ENCODE measurements at regions not wholly inside any gene's neighbourhood (a gene's known extent, or its start where the extent isn't known, plus 50 kb on each side); places are given as distances from the start of the nearest gene placed in this dataset.

- Histone ChIP-seq H3K27me3 (ENCODE audit: control insufficient read depth, insufficient read depth, low read length) (no peaks in the 10 kb centered on the region), H3K4me1 (ENCODE audit: control insufficient read depth, insufficient read depth, low read length) (peaks cover 42% of the 10 kb centered on the region)
Measured at GRCh38 chr6:87904011-87904410, 143.6 kb upstream of the SPACA1 start.

GRCh38 chr6:87903323-87903722 lies 144.3 kb upstream of the SPACA1 start:
- H3K27me3 ChIP-seq (ENCODE audit: control insufficient read depth, insufficient read depth, low read length), result peaks cover under 1% of the 10 kb centered on the region
- no peaks in the 10 kb centered on the region for H3K9me3 ChIP-seq (ENCODE audit: control insufficient read depth, insufficient read depth, low read length)
- peaks cover 42% of the 10 kb centered on the region for H3K4me1 ChIP-seq (ENCODE audit: control insufficient read depth, insufficient read depth, low read length)
- no peak overlapping the region for H3K9ac ChIP-seq (ENCODE audit: low read depth, low read length)
- H3K36me3 ChIP-seq (ENCODE audit: control insufficient read depth, insufficient read depth, low read length), result no peaks in the 10 kb centered on the region
- no peak overlapping the region for H3K4me3 ChIP-seq (ENCODE audit: low read depth, low read length)

More at GRCh38 chr6:87904011-87904410, 143.6 kb upstream of the SPACA1 start:
- Histone ChIP-seq H3K4me3 (ENCODE audit: low read depth, low read length) (no peak overlapping the region), H3K36me3 (ENCODE audit: control insufficient read depth, insufficient read depth, low read length) (no peaks in the 10 kb centered on the region), H3K9ac (ENCODE audit: low read depth, low read length) (no peak overlapping the region), H3K9me3 (ENCODE audit: control insufficient read depth, insufficient read depth, low read length) (no peaks in the 10 kb centered on the region)

DNA sequence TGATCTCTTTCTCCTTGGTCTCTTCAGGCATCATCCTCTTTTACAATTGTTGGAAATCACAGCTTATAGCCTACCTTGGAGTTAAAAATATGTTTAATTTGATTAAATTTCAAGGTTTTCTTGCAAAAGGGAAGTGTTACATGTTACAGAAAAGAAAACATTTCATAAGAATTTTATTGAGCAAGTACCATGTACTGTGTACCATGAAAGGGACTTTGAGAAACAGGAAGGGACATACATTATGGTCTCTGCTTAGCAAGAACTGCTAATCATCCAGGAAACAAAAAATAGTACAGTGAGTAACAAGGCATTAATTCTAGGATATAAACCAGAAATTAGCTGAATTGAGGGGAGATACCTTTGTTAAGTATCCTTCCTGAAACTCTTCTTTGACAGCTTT lies 145.3 kb upstream of the SPACA1 start:
- H3K4me1 ChIP-seq (ENCODE audit: control insufficient read depth, insufficient read depth, low read length), result peaks cover 42% of the 10 kb centered on the region
- H3K27me3 ChIP-seq (ENCODE audit: control insufficient read depth, insufficient read depth, low read length), result peaks cover 5% of the 10 kb centered on the region
- no peaks in the 10 kb centered on the region for H3K9me3 ChIP-seq (ENCODE audit: control insufficient read depth, insufficient read depth, low read length)
- H3K36me3 ChIP-seq (ENCODE audit: control insufficient read depth, insufficient read depth, low read length), result no peaks in the 10 kb centered on the region
- H3K9ac ChIP-seq (ENCODE audit: low read depth, low read length), result no peak overlapping the region
- no peak overlapping the region for H3K4me3 ChIP-seq (ENCODE audit: low read depth, low read length)

- Histone ChIP-seq H3K9me3 (ENCODE audit: control insufficient read depth, insufficient read depth, low read length) (no peaks in the 10 kb centered on the region), H3K27me3 (ENCODE audit: control insufficient read depth, insufficient read depth, low read length) (peaks cover 5% of the 10 kb centered on the region), H3K9ac (ENCODE audit: low read depth, low read length) (no peak overlapping the region), H3K4me1 (ENCODE audit: control insufficient read depth, insufficient read depth, low read length) (peaks cover 37% of the 10 kb centered on the region), H3K36me3 (ENCODE audit: control insufficient read depth, insufficient read depth, low read length) (no peaks in the 10 kb centered on the region), H3K4me3 (ENCODE audit: low read depth, low read length) (no peak overlapping the region)
Measured at GRCh38 chr6:87901613-87902012, 146.0 kb upstream of the SPACA1 start.

DNA sequence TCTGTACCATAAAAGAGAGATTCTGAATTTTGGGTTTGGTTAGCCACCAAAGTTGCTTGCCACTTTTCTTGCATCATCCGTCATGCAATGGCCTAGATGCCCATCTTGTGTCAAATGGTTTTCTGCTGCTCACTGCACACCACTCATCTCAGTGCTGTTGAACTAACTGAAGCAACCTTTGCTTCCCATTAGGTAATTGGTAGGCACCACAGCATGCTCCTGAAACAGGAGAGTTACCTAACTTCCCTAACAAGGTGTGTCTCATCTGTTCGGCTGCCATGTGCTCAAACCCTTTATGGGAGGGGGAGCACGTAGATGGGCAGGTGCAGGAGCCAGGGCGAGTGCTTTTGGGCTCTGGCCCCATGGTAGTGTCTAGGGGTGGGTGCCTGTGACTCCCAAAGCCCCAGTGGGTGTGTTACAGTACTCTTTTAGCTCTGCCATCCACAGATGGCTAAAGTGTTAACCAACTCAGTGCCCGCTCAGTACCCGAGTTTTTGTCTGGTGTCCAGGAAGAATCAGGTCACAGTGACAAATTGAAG lies 147.4 kb upstream of the SPACA1 start:
- Histone ChIP-seq H3K36me3 (ENCODE audit: control insufficient read depth, insufficient read depth, low read length) (no peaks in the 10 kb centered on the region), H3K9me3 (ENCODE audit: control insufficient read depth, insufficient read depth, low read length) (no peaks in the 10 kb centered on the region), H3K4me3 (ENCODE audit: low read depth, low read length) (no peak overlapping the region), H3K4me1 (ENCODE audit: control insufficient read depth, insufficient read depth, low read length) (peaks cover 24% of the 10 kb centered on the region), H3K27me3 (ENCODE audit: control insufficient read depth, insufficient read depth, low read length) (peaks cover 5% of the 10 kb centered on the region), H3K9ac (ENCODE audit: low read depth, low read length) (no peak overlapping the region)

GRCh38 chr6:87899499-87900147 lies 148.0 kb upstream of the SPACA1 start:
- Histone ChIP-seq H3K27me3 (ENCODE audit: control insufficient read depth, insufficient read depth, low read length) (peaks cover 5% of the 10 kb centered on the region), H3K4me1 (ENCODE audit: control insufficient read depth, insufficient read depth, low read length) (peaks cover 18% of the 10 kb centered on the region), H3K9me3 (ENCODE audit: control insufficient read depth, insufficient read depth, low read length) (no peaks in the 10 kb centered on the region), H3K36me3 (ENCODE audit: control insufficient read depth, insufficient read depth, low read length) (no peaks in the 10 kb centered on the region), H3K4me3 (ENCODE audit: low read depth, low read length) (no peak overlapping the region), H3K9ac (ENCODE audit: low read depth, low read length) (no peak overlapping the region)

DNA sequence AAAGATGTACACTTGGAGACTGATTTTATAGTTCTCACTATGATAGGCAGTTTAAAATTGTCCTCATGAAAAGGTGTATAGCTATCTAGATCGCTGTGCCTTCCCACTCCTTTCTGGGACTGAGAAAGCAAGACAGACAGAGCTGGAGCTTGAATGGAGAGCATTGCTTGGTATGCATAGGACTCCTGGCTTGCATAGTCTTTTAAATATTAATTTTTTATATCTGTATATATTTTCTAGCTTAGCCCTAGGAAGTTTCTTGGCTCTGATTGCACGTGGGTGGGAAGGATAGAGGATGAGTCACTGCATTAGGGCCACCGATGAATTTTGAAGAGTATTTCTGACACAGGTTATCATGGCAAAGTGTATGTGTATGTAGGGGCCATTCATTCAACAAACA lies 150.0 kb upstream of the SPACA1 start:
- Histone ChIP-seq H3K9ac (ENCODE audit: low read depth, low read length) (no peak overlapping the region), H3K4me3 (ENCODE audit: low read depth, low read length) (no peak overlapping the region), H3K4me1 (ENCODE audit: control insufficient read depth, insufficient read depth, low read length) (no peaks in the 10 kb centered on the region), H3K36me3 (ENCODE audit: control insufficient read depth, insufficient read depth, low read length) (no peaks in the 10 kb centered on the region), H3K9me3 (ENCODE audit: control insufficient read depth, insufficient read depth, low read length) (no peaks in the 10 kb centered on the region), H3K27me3 (ENCODE audit: control insufficient read depth, insufficient read depth, low read length) (peaks cover 5% of the 10 kb centered on the region)

GRCh38 chr6:87897013-87897412 lies 150.6 kb upstream of the SPACA1 start:
- Histone ChIP-seq H3K36me3 (ENCODE audit: control insufficient read depth, insufficient read depth, low read length) (no peaks in the 10 kb centered on the region), H3K4me3 (ENCODE audit: low read depth, low read length) (no peak overlapping the region), H3K4me1 (ENCODE audit: control insufficient read depth, insufficient read depth, low read length) (no peaks in the 10 kb centered on the region), H3K27me3 (ENCODE audit: control insufficient read depth, insufficient read depth, low read length) (peaks cover 5% of the 10 kb centered on the region), H3K9ac (ENCODE audit: low read depth, low read length) (no peak overlapping the region), H3K9me3 (ENCODE audit: control insufficient read depth, insufficient read depth, low read length) (no peaks in the 10 kb centered on the region)

- Histone ChIP-seq H3K4me1 (ENCODE audit: control insufficient read depth, insufficient read depth, low read length) (no peaks in the 10 kb centered on the region), H3K4me3 (ENCODE audit: low read depth, low read length) (no peak overlapping the region), H3K27me3 (ENCODE audit: control insufficient read depth, insufficient read depth, low read length) (no peaks in the 10 kb centered on the region), H3K9me3 (ENCODE audit: control insufficient read depth, insufficient read depth, low read length) (no peaks in the 10 kb centered on the region), H3K36me3 (ENCODE audit: control insufficient read depth, insufficient read depth, low read length) (no peaks in the 10 kb centered on the region), H3K9ac (ENCODE audit: low read depth, low read length) (no peak overlapping the region)
Measured at GRCh38 chr6:87887266-87887665, 160.4 kb upstream of the SPACA1 start.

- Histone ChIP-seq H3K9ac (ENCODE audit: low read depth, low read length) (no peak overlapping the region), H3K27me3 (ENCODE audit: control insufficient read depth, insufficient read depth, low read length) (no peaks in the 10 kb centered on the region), H3K9me3 (ENCODE audit: control insufficient read depth, insufficient read depth, low read length) (no peaks in the 10 kb centered on the region), H3K36me3 (ENCODE audit: control insufficient read depth, insufficient read depth, low read length) (no peaks in the 10 kb centered on the region), H3K4me3 (ENCODE audit: low read depth, low read length) (no peak overlapping the region), H3K4me1 (ENCODE audit: control insufficient read depth, insufficient read depth, low read length) (no peaks in the 10 kb centered on the region)
Measured at GRCh38 chr6:87884203-87884602, 163.4 kb upstream of the SPACA1 start.

DNA sequence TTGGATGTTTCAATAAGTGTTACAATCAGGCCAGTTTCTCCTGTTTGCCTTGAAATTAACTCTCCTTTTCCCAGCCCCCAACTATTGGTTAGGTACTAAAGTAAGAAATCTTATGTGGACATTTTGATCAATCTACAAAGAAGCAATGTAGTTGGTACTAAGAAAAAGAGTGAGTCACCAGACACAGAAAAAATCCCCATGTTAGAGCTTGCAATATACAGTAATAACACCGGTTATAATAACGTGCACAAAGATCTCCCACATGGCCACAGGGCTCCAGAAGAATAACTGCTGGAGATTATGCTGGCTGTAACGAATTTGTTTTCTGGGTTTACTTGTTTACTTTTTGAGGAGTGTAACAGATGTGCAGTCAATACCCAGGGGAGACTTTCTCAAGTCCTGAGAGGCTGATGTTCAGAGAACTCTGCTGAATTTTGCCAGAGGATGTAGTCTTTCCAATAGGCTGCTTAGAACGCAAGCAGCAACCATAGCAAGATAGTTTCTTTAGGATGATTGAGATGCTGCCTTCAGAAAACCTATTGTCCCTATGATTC lies 166.2 kb upstream of the SPACA1 start:
- Histone ChIP-seq H3K4me3 (ENCODE audit: low read depth, low read length) (no peak overlapping the region), H3K4me1 (ENCODE audit: control insufficient read depth, insufficient read depth, low read length) (no peaks in the 10 kb centered on the region), H3K9ac (ENCODE audit: low read depth, low read length) (no peak overlapping the region), H3K27me3 (ENCODE audit: control insufficient read depth, insufficient read depth, low read length) (no peaks in the 10 kb centered on the region), H3K36me3 (ENCODE audit: control insufficient read depth, insufficient read depth, low read length) (no peaks in the 10 kb centered on the region), H3K9me3 (ENCODE audit: control insufficient read depth, insufficient read depth, low read length) (no peaks in the 10 kb centered on the region)

GRCh38 chr6:87879132-87879861 lies 168.3 kb upstream of the SPACA1 start:
- Histone ChIP-seq H3K4me3 (ENCODE audit: low read depth, low read length) (no peak overlapping the region), H3K9me3 (ENCODE audit: control insufficient read depth, insufficient read depth, low read length) (no peaks in the 10 kb centered on the region), H3K9ac (ENCODE audit: low read depth, low read length) (no peak overlapping the region), H3K4me1 (ENCODE audit: control insufficient read depth, insufficient read depth, low read length) (no peaks in the 10 kb centered on the region), H3K36me3 (ENCODE audit: control insufficient read depth, insufficient read depth, low read length) (no peaks in the 10 kb centered on the region), H3K27me3 (ENCODE audit: control insufficient read depth, insufficient read depth, low read length) (no peaks in the 10 kb centered on the region)

Measured in iPS-15b (cell line).